GM19043 (cell line): ENCODE measurements at regions not wholly inside any gene's neighbourhood (a gene's known extent, or its start where the extent isn't known, plus 50 kb on each side); places are given as distances from the start of the nearest gene placed in this dataset.

ENCODE experiments used
- ATAC-seq: cut with Tn5 transposase; IDR thresholded peaks from one replicate; pipeline ENCODE4 v1.9.1; 2021; ENCODE audit warnings: low read depth; ENCODE audit not compliant: unreplicated experiment

- ATAC-seq: no peak
Observed at GRCh38 chr3:24899373-24899772, 404.7 kb upstream of the THRB start.

- no peak for ATAC-seq
Observed at GRCh38 chr3:24899901-24900603, 405.4 kb upstream of the THRB start.

GRCh38 chr3:24905266-24905665 lies 410.6 kb upstream of the THRB start:
- ATAC-seq: no peak

- no peak for ATAC-seq
Observed at GRCh38 chr3:24907106-24907505, 412.5 kb upstream of the THRB start.

GRCh38 chr3:24911076-24911475 lies 416.4 kb upstream of the THRB start:
- no peak for ATAC-seq

- ATAC-seq: no peak
Observed at GRCh38 chr3:24915639-24916038, 421.0 kb upstream of the THRB start.

- ATAC-seq: no peak
Observed at GRCh38 chr3:24917908-24918307, 423.3 kb upstream of the THRB start.

- no peak for ATAC-seq
Observed at GRCh38 chr3:24923570-24923969, 428.9 kb upstream of the THRB start.

- no peak for ATAC-seq
Observed at GRCh38 chr3:24929521-24929920, 434.9 kb upstream of the THRB start.

- no peak for ATAC-seq
Observed at GRCh38 chr3:24933401-24933800, 438.8 kb upstream of the THRB start.

- no peak for ATAC-seq
Observed at GRCh38 chr3:24936574-24936973, 441.9 kb upstream of the THRB start.

- no peak for ATAC-seq
Observed at GRCh38 chr3:24937228-24937627, 442.6 kb upstream of the THRB start.

GRCh38 chr3:24937780-24938179 lies 443.1 kb upstream of the THRB start:
- no peak for ATAC-seq

- no peak for ATAC-seq
Observed at GRCh38 chr3:24943961-24944360, 449.3 kb upstream of the THRB start.

GRCh38 chr3:24944805-24945520 lies 450.3 kb upstream of the THRB start:
- no peak for ATAC-seq

GRCh38 chr3:24945563-24945962 lies 450.9 kb upstream of the THRB start:
- ATAC-seq: no peak

- no peak for ATAC-seq
Observed at GRCh38 chr3:24947103-24947502, 452.5 kb upstream of the THRB start.

- no peak for ATAC-seq
Observed at GRCh38 chr3:24951180-24951579, 456.5 kb upstream of the THRB start.

- no peak for ATAC-seq
Observed at GRCh38 chr3:24952388-24952787, 457.7 kb upstream of the THRB start.

- no peak for ATAC-seq
Observed at GRCh38 chr3:24953060-24953771, 458.6 kb upstream of the THRB start.

GRCh38 chr3:24956613-24957012 lies 462.0 kb upstream of the THRB start:
- ATAC-seq: no peak

GRCh38 chr3:24958271-24958670 lies 463.6 kb upstream of the THRB start:
- no peak for ATAC-seq
